ENCODE measurements at regions not wholly inside any gene's neighbourhood (a gene's known extent, or its start where the extent isn't known, plus 50 kb on each side); places are given as distances from the start of the nearest gene placed in this dataset.

- TF ChIP-seq POLR2A (IDR thresholded peaks at IDR 0.05) = no peak
- no peak for TF ChIP-seq EP300 (IDR thresholded peaks at IDR 0.05)
These were observed 214.8 kb downstream of the COG6 start for GRCh38 chr13:39870197-39870747.
